Renal pelvis (tissue), 1 donor: ENCODE measurements at regions not wholly inside any gene's neighbourhood (a gene's known extent, or its start where the extent isn't known, plus 50 kb on each side); places are given as distances from the start of the nearest gene placed in this dataset.

Source experiments
- DNase-seq: peaks from one replicate; pipeline ENCODE4 v3.0.0-alpha.2; 2013

GRCh38 chr11:134516529-134516928, 104.5 kb upstream of the B3GAT1 start:
- no peak for DNase-seq

- DNase-seq, result no peak
Measured at GRCh38 chr11:134515081-134515960, 103.3 kb upstream of the B3GAT1 start.

- DNase-seq, result no peak
Measured at GRCh38 chr11:134514354-134514951, 102.4 kb upstream of the B3GAT1 start.

GRCh38 chr11:134513585-134514120, 101.6 kb upstream of the B3GAT1 start:
- no peak for DNase-seq

- no peak for DNase-seq
Measured at GRCh38 chr11:134512571-134513538, 100.8 kb upstream of the B3GAT1 start.

- DNase-seq, result no peak
Measured at GRCh38 chr11:134512061-134512460, 100.0 kb upstream of the B3GAT1 start.

GRCh38 chr11:134511255-134511654, 99.2 kb upstream of the B3GAT1 start:
- no peak for DNase-seq

GRCh38 chr11:134510233-134511040, 98.4 kb upstream of the B3GAT1 start:
- DNase-seq, result no peak

- no peak for DNase-seq
Measured at GRCh38 chr11:134509381-134510232, 97.6 kb upstream of the B3GAT1 start.

- DNase-seq, result no peak
Measured at GRCh38 chr11:134508219-134508990, 96.4 kb upstream of the B3GAT1 start.

- DNase-seq, result no peak
Measured at GRCh38 chr11:134506046-134506445, 94.0 kb upstream of the B3GAT1 start.

GRCh38 chr11:134505125-134505524, 93.1 kb upstream of the B3GAT1 start:
- DNase-seq, result no peak

GRCh38 chr11:134504146-134504905, 92.3 kb upstream of the B3GAT1 start:
- no peak for DNase-seq

GRCh38 chr11:134503596-134503995, 91.6 kb upstream of the B3GAT1 start:
- DNase-seq, result no peak

- DNase-seq, result no peak
Measured at GRCh38 chr11:134503100-134503499, 91.1 kb upstream of the B3GAT1 start.

- DNase-seq, result no peak
Measured at GRCh38 chr11:134502153-134502550, 90.1 kb upstream of the B3GAT1 start.

GRCh38 chr11:134501406-134502152, 89.5 kb upstream of the B3GAT1 start:
- no peak for DNase-seq

- DNase-seq, result no peak
Measured at GRCh38 chr11:134500621-134501020, 88.6 kb upstream of the B3GAT1 start.
